Bronchial epithelial cell (primary cell): ENCODE measurements at regions not wholly inside any gene's neighbourhood (a gene's known extent, or its start where the extent isn't known, plus 50 kb on each side); places are given as distances from the start of the nearest gene placed in this dataset.

Experiments
- DNase-seq: peaks from one replicate; pipeline ENCODE4 v3.0.0-alpha.2; 2010; ENCODE audit warnings: low read depth
- FAIRE-seq: peaks from 2 replicates; lab custom pipeline; 2011; peaks lifted over from hg19 to GRCh38; lab: Jason Lieb, UNC
- H3K27me3 ChIP-seq: 2 replicates; pipeline ENCODE4 v1.5.1; 2011; ENCODE audit warnings: low read length; ENCODE audit not compliant: control insufficient read depth, insufficient read depth
- H3K36me3 ChIP-seq: 2 replicates; pipeline ENCODE4 v1.5.1; 2011; ENCODE audit warnings: low read length; ENCODE audit not compliant: control insufficient read depth, insufficient read depth
- H3K4me3 ChIP-seq: 2 replicates; pipeline ENCODE4 v1.5.1; 2011; ENCODE audit warnings: mild to moderate bottlenecking, low read depth, low read length, control low read depth
- CTCF ChIP-seq: IDR thresholded peaks from 2 replicates; pipeline ENCODE4 v1.5.1; 2011; ENCODE audit warnings: mild to moderate bottlenecking, moderate library complexity, low read length, control low read depth, inconsistent platforms; ENCODE audit not compliant: insufficient read depth, severe bottlenecking

DNA sequence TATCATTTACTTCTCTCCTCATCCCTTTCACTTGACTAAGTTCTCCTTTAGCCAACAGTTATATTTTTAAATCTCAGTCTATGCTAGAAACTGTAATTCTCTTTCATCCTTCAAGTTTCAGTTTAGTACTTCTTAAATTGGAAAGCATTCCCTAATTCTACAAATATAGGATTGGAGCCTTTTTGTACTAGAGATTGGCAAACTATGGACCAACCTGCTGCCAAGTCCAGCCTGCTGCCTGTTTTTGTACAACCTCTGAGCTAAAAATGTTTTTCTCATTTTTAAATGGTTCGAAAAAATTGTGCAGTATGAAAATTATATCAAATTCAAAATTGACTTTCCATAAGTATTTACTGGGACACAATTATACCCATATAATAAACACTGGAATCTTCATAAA lies 1381.5 kb upstream of the SPRY2 start:
- Histone ChIP-seq H3K27me3 (no peaks in the 10 kb centered on the region), H3K4me3 (no peak overlapping the region), H3K36me3 (no peaks in the 10 kb centered on the region)
- FAIRE-seq (no peak), DNase-seq (no peak)
- TF ChIP-seq CTCF, result no peak

- FAIRE-seq (no peak), DNase-seq (no peak)
- no peak overlapping the region for H3K4me3 ChIP-seq
These were observed 1380.5 kb upstream of the SPRY2 start for GRCh38 chr13:81721400-81721799.

GRCh38 chr13:81714513-81714912 lies 1373.6 kb upstream of the SPRY2 start:
- no peak for DNase-seq
- TF ChIP-seq CTCF, result no peak
- no peaks in the 10 kb centered on the region for H3K36me3 ChIP-seq
- H3K27me3 ChIP-seq, result no peaks in the 10 kb centered on the region
- FAIRE-seq, result no peak
- H3K4me3 ChIP-seq, result no peak overlapping the region

More at GRCh38 chr13:81721400-81721799, 1380.5 kb upstream of the SPRY2 start:
- Histone ChIP-seq H3K27me3 (no peaks in the 10 kb centered on the region), H3K36me3 (no peaks in the 10 kb centered on the region)
- no peak for TF ChIP-seq CTCF

GRCh38 chr13:81713201-81713600 lies 1372.3 kb upstream of the SPRY2 start:
- FAIRE-seq, result no peak
- H3K27me3 ChIP-seq, result no peaks in the 10 kb centered on the region

GRCh38 chr13:81697826-81698225 lies 1356.9 kb upstream of the SPRY2 start:
- FAIRE-seq (no peak), DNase-seq (no peak)
- H3K4me3 ChIP-seq, result no peak overlapping the region
- H3K27me3 ChIP-seq, result no peaks in the 10 kb centered on the region
- no peak for TF ChIP-seq CTCF
- H3K36me3 ChIP-seq, result no peaks in the 10 kb centered on the region

More at GRCh38 chr13:81713201-81713600, 1372.3 kb upstream of the SPRY2 start:
- H3K4me3 ChIP-seq, result no peak overlapping the region
- TF ChIP-seq CTCF, result no peak
- H3K36me3 ChIP-seq, result no peaks in the 10 kb centered on the region
- DNase-seq, result no peak

DNA sequence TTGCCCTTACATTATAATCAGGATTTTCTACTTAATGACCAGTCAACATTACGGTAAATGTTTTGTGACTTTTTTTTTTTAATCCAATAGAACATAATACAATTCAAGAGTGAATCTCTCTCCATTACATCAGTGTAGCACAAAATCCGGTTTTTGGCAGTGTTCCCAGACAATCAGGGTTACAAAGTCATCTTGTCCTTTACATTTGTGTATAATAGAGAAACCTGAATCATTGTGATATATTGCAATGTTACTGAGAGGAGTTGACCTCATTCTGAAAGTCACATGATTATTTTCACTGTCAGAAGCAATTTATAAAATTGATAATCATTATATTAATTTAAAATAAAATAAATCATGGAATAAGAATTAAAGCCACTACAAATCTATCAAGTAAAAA lies 1346.0 kb upstream of the SPRY2 start:
- peak; percentile 44 for DNase-seq
- H3K27me3 ChIP-seq, result no peaks in the 10 kb centered on the region
- no peak for FAIRE-seq
- no peak overlapping the region for H3K4me3 ChIP-seq
- H3K36me3 ChIP-seq, result no peaks in the 10 kb centered on the region
- no peak for TF ChIP-seq CTCF
